B cell (primary cell): ENCODE measurements at regions not wholly inside any gene's neighbourhood (a gene's known extent, or its start where the extent isn't known, plus 50 kb on each side); places are given as distances from the start of the nearest gene placed in this dataset.

Experiments
- EZH2 ChIP-seq: IDR thresholded peaks from 2 replicates; pipeline ENCODE4 v1.6.1; 2012; ENCODE audit warnings: borderline replicate concordance, low read depth, mild to moderate bottlenecking, moderate library complexity, low read length; ENCODE audit not compliant: insufficient read depth, poor library complexity, severe bottlenecking
- TF ChIP-seq, protein P1 (sequence below): fragments of 200-600 bp; IDR thresholded peaks from one replicate; pipeline ENCODE4 v1.8.0; 2022; ENCODE audit warnings: antibody characterized with exemption, mild to moderate bottlenecking

DNA sequence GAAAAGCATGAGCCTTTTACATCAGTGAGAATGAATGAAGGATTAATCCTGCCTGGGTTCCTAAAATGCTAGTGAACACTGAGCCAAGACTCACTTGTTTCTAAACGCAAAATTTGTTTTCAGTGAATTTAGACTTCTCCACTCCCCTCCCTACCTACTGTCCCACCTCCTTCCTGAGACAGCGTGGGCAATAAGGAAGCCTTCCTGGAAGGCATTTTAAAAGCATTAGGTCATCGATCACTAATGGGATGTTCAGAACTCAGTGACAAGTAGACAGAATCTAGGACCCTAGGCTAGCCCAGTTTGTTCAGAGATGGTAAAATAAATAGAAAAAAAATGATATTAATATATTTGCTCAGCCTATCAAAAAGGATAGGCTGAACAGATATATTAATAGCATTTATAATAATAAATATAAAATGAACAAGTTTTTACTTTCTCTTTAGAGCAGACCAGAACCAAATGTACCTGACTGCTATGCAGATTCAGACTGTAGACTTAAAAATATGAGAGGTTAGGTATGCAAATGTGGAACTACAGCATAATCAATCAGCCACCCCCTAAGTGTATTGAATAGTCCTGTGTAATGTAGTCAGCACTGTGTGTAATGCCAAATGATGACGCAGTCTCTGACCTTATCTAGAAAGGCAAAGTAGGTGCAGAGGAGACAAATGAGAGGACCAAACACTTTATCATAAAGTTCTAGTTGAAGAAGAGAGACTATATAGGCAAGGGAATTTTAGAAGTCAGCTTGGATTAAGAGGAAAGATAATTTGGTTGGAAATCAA, 331.1 kb downstream of the GPAT3 start:
- TF ChIP-seq, protein P1, sequence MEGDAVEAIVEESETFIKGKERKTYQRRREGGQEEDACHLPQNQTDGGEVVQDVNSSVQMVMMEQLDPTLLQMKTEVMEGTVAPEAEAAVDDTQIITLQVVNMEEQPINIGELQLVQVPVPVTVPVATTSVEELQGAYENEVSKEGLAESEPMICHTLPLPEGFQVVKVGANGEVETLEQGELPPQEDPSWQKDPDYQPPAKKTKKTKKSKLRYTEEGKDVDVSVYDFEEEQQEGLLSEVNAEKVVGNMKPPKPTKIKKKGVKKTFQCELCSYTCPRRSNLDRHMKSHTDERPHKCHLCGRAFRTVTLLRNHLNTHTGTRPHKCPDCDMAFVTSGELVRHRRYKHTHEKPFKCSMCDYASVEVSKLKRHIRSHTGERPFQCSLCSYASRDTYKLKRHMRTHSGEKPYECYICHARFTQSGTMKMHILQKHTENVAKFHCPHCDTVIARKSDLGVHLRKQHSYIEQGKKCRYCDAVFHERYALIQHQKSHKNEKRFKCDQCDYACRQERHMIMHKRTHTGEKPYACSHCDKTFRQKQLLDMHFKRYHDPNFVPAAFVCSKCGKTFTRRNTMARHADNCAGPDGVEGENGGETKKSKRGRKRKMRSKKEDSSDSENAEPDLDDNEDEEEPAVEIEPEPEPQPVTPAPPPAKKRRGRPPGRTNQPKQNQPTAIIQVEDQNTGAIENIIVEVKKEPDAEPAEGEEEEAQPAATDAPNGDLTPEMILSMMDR: no peak
- no peak for TF ChIP-seq EZH2
